SK-N-SH treated with all-trans-retinoic acid at 6 μM for 48 hours (cell line): ENCODE measurements at regions not wholly inside any gene's neighbourhood (a gene's known extent, or its start where the extent isn't known, plus 50 kb on each side); places are given as distances from the start of the nearest gene placed in this dataset.

ENCODE experiments used
- ATAC-seq: fragments of 200-7000 bp; cut with Tn5 transposase; 3 replicates; pipeline ENCODE4 v1.9.1; 2020; ENCODE audit warnings: mild to moderate bottlenecking, moderate library complexity
- ARNTL ChIP-seq: fragments of 450-650 bp; formaldehyde crosslinking; IDR thresholded peaks from 2 replicates; pipeline ENCODE4 v1.5.0; 2020; ENCODE audit warnings: low read depth, mild to moderate bottlenecking, moderate library complexity, borderline replicate concordance
- BACH2 ChIP-seq: fragments of 250-450 bp; sonication (Bioruptor Pico); IDR thresholded peaks from 2 replicates; pipeline ENCODE4 v1.9.0; 2021; ENCODE audit warnings: mild to moderate bottlenecking, borderline replicate concordance
- CSDC2 ChIP-seq: fragments of 250-450 bp; sonication (Bioruptor Pico); IDR thresholded peaks from 2 replicates; pipeline ENCODE4 v1.5.0; 2020; ENCODE audit warnings: mild to moderate bottlenecking, moderate library complexity
- ESRRG ChIP-seq: fragments of 250-450 bp; sonication (Bioruptor Pico); IDR thresholded peaks from 2 replicates; pipeline ENCODE4 v1.6.1; 2021; ENCODE audit warnings: mild to moderate bottlenecking
- GLIS3 ChIP-seq: fragments of 250-450 bp; sonication (Bioruptor Pico); IDR thresholded peaks from 2 replicates; pipeline ENCODE4 v1.5.0; 2020; ENCODE audit warnings: mild to moderate bottlenecking, moderate library complexity
- ISL1 ChIP-seq: fragments of 250-450 bp; sonication (Bioruptor Pico); IDR thresholded peaks from 2 replicates; pipeline ENCODE4 v2.1.2; 2022; ENCODE audit warnings: mild to moderate bottlenecking, moderate library complexity
- OSR1 ChIP-seq: fragments of 250-450 bp; sonication (Bioruptor Pico); IDR thresholded peaks from 2 replicates; pipeline ENCODE4 v1.8.0; 2022; ENCODE audit warnings: moderate library complexity, mild to moderate bottlenecking, inconsistent platforms
- SNAI2 ChIP-seq: fragments of 250-450 bp; sonication (Bioruptor Pico); IDR thresholded peaks from 2 replicates; pipeline ENCODE4 v1.5.0; 2020; ENCODE audit warnings: mild to moderate bottlenecking, moderate library complexity
- TCF4 ChIP-seq: fragments of 250-450 bp; sonication (Bioruptor Pico); IDR thresholded peaks from 2 replicates; pipeline ENCODE4 v1.8.0; 2021; ENCODE audit warnings: mild to moderate bottlenecking, moderate library complexity, borderline replicate concordance
- TOX ChIP-seq: fragments of 250-450 bp; sonication (Bioruptor Pico); IDR thresholded peaks from 2 replicates; pipeline ENCODE4 v1.8.0; 2021; ENCODE audit warnings: mild to moderate bottlenecking, moderate library complexity, borderline replicate concordance
- ZC3H10 ChIP-seq: fragments of 250-450 bp; sonication (Bioruptor Pico); IDR thresholded peaks from 2 replicates; pipeline ENCODE4 v1.5.1; 2021; ENCODE audit warnings: mild to moderate bottlenecking, moderate library complexity
- ZFP3 ChIP-seq: fragments of 250-450 bp; sonication (Bioruptor Pico); IDR thresholded peaks from 2 replicates; pipeline ENCODE4 v1.5.0; 2020; ENCODE audit warnings: mild to moderate bottlenecking, moderate library complexity
- ZFP30 ChIP-seq: fragments of 450-650 bp; formaldehyde crosslinking; IDR thresholded peaks from 2 replicates; pipeline ENCODE4 v1.5.0; 2022; ENCODE audit warnings: mild to moderate bottlenecking, moderate library complexity
- ZNF565 ChIP-seq: fragments of 450-650 bp; formaldehyde crosslinking; conservative IDR thresholded peaks from 2 replicates; pipeline ENCODE4 v1.5.0; 2020; ENCODE audit warnings: low read depth, mild to moderate bottlenecking, moderate library complexity
- ZNF70 ChIP-seq: fragments of 450-650 bp; formaldehyde crosslinking; IDR thresholded peaks from 2 replicates; pipeline ENCODE4 v1.5.0; 2020; ENCODE audit warnings: mild to moderate bottlenecking, moderate library complexity
- ZNF8 ChIP-seq: fragments of 450-650 bp; formaldehyde crosslinking; IDR thresholded peaks from 2 replicates; pipeline ENCODE4 v1.5.0; 2020; ENCODE audit warnings: mild to moderate bottlenecking, moderate library complexity
- TF ChIP-seq, protein P1 (sequence below): fragments of 250-450 bp; sonication (Bioruptor Pico); IDR thresholded peaks from 2 replicates; pipeline ENCODE4 v1.8.0; 2020; ENCODE audit warnings: mild to moderate bottlenecking, moderate library complexity, borderline replicate concordance
- TF ChIP-seq, protein P2 (sequence below): fragments of 250-450 bp; sonication (Bioruptor Pico); IDR thresholded peaks from 2 replicates; pipeline ENCODE4 v1.8.0; 2021; ENCODE audit warnings: low read depth, mild to moderate bottlenecking, moderate library complexity, borderline replicate concordance
- TF ChIP-seq, protein P3 (sequence below): fragments of 250-450 bp; sonication (Bioruptor Pico); IDR thresholded peaks from 2 replicates; pipeline ENCODE4 v1.5.1; 2021; ENCODE audit warnings: mild to moderate bottlenecking, moderate library complexity
- TF ChIP-seq, protein P4 (sequence below): fragments of 250-450 bp; sonication (Bioruptor Pico); IDR thresholded peaks from 2 replicates; pipeline ENCODE4 v1.5.0; 2020; ENCODE audit warnings: mild to moderate bottlenecking, moderate library complexity

DNA sequence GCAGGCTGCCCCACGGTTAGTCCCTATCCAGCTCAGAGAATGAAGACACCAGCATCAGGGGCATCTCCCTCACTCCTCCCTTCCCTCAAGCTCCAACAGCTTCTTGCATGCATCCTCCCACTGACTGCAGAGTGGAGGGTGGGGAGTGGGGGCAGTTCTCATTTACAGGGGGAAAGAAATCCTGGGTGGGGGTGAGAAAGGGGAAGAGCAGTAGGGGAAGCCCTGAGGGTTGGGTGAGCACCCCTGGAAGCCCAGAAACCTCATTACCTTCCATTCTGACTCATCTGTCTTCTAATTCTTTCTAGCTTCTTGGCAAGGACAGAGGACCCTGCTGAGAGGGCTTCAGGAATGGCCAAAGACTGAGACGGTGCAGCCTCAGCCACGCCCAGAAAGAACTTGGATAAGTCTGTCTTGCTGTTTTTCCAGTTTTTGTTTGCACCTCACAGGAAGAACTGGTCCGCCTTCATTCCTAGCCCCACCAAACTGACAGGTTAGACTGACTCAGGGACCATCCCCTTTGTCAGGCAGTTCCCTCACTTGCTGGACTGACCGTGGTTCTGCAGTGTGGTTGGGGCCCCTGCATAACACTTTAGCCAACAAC is 52.5 kb upstream of the WSB1 start:
- peak; percentile 23; the same call in 2 of the 3 replicates for ATAC-seq
- TF ChIP-seq, protein P1, sequence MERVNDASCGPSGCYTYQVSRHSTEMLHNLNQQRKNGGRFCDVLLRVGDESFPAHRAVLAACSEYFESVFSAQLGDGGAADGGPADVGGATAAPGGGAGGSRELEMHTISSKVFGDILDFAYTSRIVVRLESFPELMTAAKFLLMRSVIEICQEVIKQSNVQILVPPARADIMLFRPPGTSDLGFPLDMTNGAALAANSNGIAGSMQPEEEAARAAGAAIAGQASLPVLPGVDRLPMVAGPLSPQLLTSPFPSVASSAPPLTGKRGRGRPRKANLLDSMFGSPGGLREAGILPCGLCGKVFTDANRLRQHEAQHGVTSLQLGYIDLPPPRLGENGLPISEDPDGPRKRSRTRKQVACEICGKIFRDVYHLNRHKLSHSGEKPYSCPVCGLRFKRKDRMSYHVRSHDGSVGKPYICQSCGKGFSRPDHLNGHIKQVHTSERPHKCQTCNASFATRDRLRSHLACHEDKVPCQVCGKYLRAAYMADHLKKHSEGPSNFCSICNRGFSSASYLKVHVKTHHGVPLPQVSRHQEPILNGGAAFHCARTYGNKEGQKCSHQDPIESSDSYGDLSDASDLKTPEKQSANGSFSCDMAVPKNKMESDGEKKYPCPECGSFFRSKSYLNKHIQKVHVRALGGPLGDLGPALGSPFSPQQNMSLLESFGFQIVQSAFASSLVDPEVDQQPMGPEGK: no peak
- TF ChIP-seq ZNF565 (no peak), GLIS3 (CRISPR knock-in tag) (no peak), ISL1 (no peak), ZC3H10 (CRISPR knock-in tag) (no peak), OSR1 (CRISPR knock-in tag) (no peak), ZNF70 (CRISPR knock-in tag) (no peak), TOX (CRISPR knock-in tag) (no peak), ESRRG (CRISPR knock-in tag) (no peak), ZNF8 (CRISPR knock-in tag) (no peak)
- TF ChIP-seq, protein P2, sequence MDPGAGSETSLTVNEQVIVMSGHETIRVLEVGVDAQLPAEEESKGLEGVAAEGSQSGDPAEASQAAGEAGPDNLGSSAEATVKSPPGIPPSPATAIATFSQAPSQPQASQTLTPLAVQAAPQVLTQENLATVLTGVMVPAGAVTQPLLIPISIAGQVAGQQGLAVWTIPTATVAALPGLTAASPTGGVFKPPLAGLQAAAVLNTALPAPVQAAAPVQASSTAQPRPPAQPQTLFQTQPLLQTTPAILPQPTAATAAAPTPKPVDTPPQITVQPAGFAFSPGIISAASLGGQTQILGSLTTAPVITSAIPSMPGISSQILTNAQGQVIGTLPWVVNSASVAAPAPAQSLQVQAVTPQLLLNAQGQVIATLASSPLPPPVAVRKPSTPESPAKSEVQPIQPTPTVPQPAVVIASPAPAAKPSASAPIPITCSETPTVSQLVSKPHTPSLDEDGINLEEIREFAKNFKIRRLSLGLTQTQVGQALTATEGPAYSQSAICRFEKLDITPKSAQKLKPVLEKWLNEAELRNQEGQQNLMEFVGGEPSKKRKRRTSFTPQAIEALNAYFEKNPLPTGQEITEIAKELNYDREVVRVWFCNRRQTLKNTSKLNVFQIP: no peak
- TF ChIP-seq, protein P3, sequence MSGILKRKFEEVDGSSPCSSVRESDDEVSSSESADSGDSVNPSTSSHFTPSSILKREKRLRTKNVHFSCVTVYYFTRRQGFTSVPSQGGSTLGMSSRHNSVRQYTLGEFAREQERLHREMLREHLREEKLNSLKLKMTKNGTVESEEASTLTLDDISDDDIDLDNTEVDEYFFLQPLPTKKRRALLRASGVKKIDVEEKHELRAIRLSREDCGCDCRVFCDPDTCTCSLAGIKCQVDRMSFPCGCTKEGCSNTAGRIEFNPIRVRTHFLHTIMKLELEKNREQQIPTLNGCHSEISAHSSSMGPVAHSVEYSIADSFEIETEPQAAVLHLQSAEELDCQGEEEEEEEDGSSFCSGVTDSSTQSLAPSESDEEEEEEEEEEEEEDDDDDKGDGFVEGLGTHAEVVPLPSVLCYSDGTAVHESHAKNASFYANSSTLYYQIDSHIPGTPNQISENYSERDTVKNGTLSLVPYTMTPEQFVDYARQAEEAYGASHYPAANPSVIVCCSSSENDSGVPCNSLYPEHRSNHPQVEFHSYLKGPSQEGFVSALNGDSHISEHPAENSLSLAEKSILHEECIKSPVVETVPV: no peak

DNA sequence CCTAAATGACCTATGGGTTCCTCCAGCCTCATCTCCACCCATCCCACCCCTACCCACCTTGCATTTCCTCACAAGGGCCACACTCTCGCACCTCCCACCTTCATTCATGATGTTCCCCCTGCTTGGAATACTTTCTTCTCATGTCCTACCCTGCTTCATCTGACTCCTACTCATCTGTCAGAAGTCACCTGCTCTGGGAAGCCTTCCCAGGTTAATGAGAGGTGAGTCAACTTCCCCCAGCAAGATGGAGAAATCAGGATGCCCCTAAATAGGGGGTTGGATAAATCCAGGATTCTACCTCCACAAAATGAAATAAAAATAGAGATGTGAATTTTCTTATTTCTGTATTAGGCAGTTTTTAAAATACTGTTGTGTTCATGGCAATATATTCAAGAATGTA is 51.0 kb upstream of the WSB1 start:
- ATAC-seq: no peak
- TF ChIP-seq BACH2 (CRISPR knock-in tag): no peak
- TF ChIP-seq ISL1: no peak
- TF ChIP-seq, protein P1: no peak
- no peak for TF ChIP-seq ZNF8 (CRISPR knock-in tag)
- TF ChIP-seq ZFP30 (CRISPR knock-in tag): no peak
- TF ChIP-seq, protein P3: no peak
- TF ChIP-seq OSR1 (CRISPR knock-in tag): no peak
- no peak for TF ChIP-seq SNAI2 (CRISPR knock-in tag)
- TF ChIP-seq TOX (CRISPR knock-in tag): no peak
- TF ChIP-seq, protein P2: no peak
- no peak for TF ChIP-seq TCF4 (CRISPR knock-in tag)
- TF ChIP-seq GLIS3 (CRISPR knock-in tag): no peak
- no peak for TF ChIP-seq CSDC2 (CRISPR knock-in tag)
- TF ChIP-seq ZFP3 (CRISPR knock-in tag): no peak
- TF ChIP-seq ZC3H10 (CRISPR knock-in tag): no peak
- no peak for TF ChIP-seq ARNTL (CRISPR knock-in tag)
- TF ChIP-seq ZNF70 (CRISPR knock-in tag): no peak
- TF ChIP-seq, protein P4, sequence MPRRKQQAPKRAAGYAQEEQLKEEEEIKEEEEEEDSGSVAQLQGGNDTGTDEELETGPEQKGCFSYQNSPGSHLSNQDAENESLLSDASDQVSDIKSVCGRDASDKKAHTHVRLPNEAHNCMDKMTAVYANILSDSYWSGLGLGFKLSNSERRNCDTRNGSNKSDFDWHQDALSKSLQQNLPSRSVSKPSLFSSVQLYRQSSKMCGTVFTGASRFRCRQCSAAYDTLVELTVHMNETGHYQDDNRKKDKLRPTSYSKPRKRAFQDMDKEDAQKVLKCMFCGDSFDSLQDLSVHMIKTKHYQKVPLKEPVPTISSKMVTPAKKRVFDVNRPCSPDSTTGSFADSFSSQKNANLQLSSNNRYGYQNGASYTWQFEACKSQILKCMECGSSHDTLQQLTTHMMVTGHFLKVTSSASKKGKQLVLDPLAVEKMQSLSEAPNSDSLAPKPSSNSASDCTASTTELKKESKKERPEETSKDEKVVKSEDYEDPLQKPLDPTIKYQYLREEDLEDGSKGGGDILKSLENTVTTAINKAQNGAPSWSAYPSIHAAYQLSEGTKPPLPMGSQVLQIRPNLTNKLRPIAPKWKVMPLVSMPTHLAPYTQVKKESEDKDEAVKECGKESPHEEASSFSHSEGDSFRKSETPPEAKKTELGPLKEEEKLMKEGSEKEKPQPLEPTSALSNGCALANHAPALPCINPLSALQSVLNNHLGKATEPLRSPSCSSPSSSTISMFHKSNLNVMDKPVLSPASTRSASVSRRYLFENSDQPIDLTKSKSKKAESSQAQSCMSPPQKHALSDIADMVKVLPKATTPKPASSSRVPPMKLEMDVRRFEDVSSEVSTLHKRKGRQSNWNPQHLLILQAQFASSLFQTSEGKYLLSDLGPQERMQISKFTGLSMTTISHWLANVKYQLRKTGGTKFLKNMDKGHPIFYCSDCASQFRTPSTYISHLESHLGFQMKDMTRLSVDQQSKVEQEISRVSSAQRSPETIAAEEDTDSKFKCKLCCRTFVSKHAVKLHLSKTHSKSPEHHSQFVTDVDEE: no peak
- TF ChIP-seq ZNF565: no peak
- no peak for TF ChIP-seq ESRRG (CRISPR knock-in tag)
